Ishikawa (cell line): ENCODE measurements at regions not wholly inside any gene's neighbourhood (a gene's known extent, or its start where the extent isn't known, plus 50 kb on each side); places are given as distances from the start of the nearest gene placed in this dataset.

Source experiments
- CEBPB ChIP-seq: IDR thresholded peaks from 2 replicates; pipeline ENCODE4 v1.6.1; 2012
- CREB1 ChIP-seq: IDR thresholded peaks from 2 replicates; pipeline ENCODE4 v1.6.1; 2012; ENCODE audit warnings: low read depth
- EGR1 ChIP-seq: IDR thresholded peaks from 2 replicates; pipeline ENCODE4 v1.6.1; 2012
- EP300 ChIP-seq: IDR thresholded peaks from 2 replicates; pipeline ENCODE4 v1.6.1; 2012; ENCODE audit warnings: borderline replicate concordance
- FOXM1 ChIP-seq: IDR thresholded peaks from 2 replicates; pipeline ENCODE4 v1.6.1; 2012; ENCODE audit warnings: low read depth, borderline replicate concordance
- NFIC ChIP-seq: IDR thresholded peaks from 2 replicates; pipeline ENCODE4 v1.6.1; 2012
- RAD21 ChIP-seq: IDR thresholded peaks from 2 replicates; pipeline ENCODE4 v1.6.1; 2012; ENCODE audit warnings: low read depth
- REST ChIP-seq: IDR thresholded peaks from 2 replicates; pipeline ENCODE4 v1.6.1; 2012; ENCODE audit warnings: low read depth, mild to moderate bottlenecking
- TAF1 ChIP-seq: IDR thresholded peaks from 2 replicates; pipeline ENCODE4 v1.6.1; 2012; ENCODE audit warnings: low read depth, mild to moderate bottlenecking
- TCF12 ChIP-seq: IDR thresholded peaks from 2 replicates; pipeline ENCODE4 v1.6.1; 2012; ENCODE audit warnings: low read depth
- TEAD4 ChIP-seq: IDR thresholded peaks from 2 replicates; pipeline ENCODE4 v1.6.1; 2012
- USF1 ChIP-seq: IDR thresholded peaks from 2 replicates; pipeline ENCODE4 v1.6.1; 2012
- YY1 ChIP-seq: IDR thresholded peaks from 2 replicates; pipeline ENCODE4 v1.6.1; 2012; ENCODE audit warnings: low read depth
- ZBTB7A ChIP-seq: IDR thresholded peaks from 2 replicates; pipeline ENCODE4 v1.6.1; 2012; ENCODE audit warnings: low read depth
- TF ChIP-seq, protein P1 (sequence below): IDR thresholded peaks from 2 replicates; pipeline ENCODE4 v1.6.1; 2012

- TF ChIP-seq CEBPB (no peak), EP300 (no peak), TCF12 (no peak)
Measured at GRCh38 chr20:11168026-11168425, 494.2 kb upstream of the JAG1 start.

DNA sequence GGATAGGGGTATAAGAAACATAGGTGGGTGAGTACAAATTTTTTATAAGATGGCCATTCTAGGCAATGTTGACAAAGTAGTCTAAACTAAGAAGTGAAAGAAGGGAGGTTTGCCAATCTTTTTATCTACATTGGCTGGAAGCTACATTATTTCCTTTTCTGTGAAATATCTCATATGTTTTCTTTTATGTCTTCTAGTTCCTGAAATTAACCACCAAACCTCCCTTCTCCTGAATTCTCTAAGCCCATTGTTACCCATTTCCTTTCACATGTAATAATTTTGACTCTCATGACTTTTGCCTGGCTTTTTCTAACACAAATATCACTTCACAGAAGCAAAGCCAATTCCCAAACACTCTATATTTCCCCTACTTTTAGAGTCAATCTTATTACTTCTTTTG is 496.2 kb upstream of the JAG1 start:
- TF ChIP-seq TAF1 (no peak), TEAD4 (no peak), CEBPB (no peak), EP300 (no peak), USF1 (no peak), ZBTB7A (no peak), TCF12 (no peak), REST (no peak), RAD21 (no peak), CREB1 (no peak), FOXM1 (no peak), EGR1 (no peak), NFIC (no peak), YY1 (no peak)
- TF ChIP-seq, protein P1, sequence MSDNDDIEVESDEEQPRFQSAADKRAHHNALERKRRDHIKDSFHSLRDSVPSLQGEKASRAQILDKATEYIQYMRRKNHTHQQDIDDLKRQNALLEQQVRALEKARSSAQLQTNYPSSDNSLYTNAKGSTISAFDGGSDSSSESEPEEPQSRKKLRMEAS = no peak

- TF ChIP-seq ZBTB7A = no peak
Measured at GRCh38 chr20:11170565-11170964, 496.8 kb upstream of the JAG1 start.

DNA sequence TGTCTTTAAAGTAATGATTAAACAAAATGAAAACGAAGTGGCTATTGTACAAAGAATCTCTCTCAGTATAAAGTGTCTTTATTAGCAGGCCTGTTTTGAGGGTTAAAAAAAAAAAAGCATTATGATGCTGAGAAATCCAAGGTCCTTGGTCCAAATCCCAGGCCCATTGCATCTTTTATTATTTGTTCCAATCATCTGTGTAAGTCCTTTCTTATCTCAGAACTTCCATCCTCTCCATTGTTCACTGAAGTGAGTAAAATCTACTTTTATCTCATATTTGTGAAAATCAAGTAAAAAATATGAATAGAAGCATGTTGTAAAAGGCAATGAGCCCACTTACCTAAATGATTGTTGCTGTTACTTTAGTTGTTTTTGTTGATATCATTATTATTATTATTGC is 499.1 kb upstream of the JAG1 start:
- TF ChIP-seq RAD21 = no peak
- TF ChIP-seq NFIC = no peak
- TF ChIP-seq, protein P1 = no peak
- TF ChIP-seq EGR1 = no peak
- TF ChIP-seq TAF1 = no peak
- no peak for TF ChIP-seq CREB1
- no peak for TF ChIP-seq YY1
- TF ChIP-seq EP300 = no peak
- no peak for TF ChIP-seq CEBPB
- no peak for TF ChIP-seq USF1
- TF ChIP-seq TCF12 = no peak
- no peak for TF ChIP-seq TEAD4
- TF ChIP-seq FOXM1 = no peak
- no peak for TF ChIP-seq REST
- no peak for TF ChIP-seq ZBTB7A

GRCh38 chr20:11173916-11174315 is 500.1 kb upstream of the JAG1 start:
- TF ChIP-seq EP300 = no peak
- no peak for TF ChIP-seq EGR1
- TF ChIP-seq TEAD4 = no peak

GRCh38 chr20:11174861-11175260 is 501.1 kb upstream of the JAG1 start:
- TF ChIP-seq, protein P1 = no peak
- TF ChIP-seq EGR1 = no peak
- no peak for TF ChIP-seq TEAD4
- TF ChIP-seq FOXM1 = no peak
- TF ChIP-seq EP300 = no peak
- no peak for TF ChIP-seq TCF12
- TF ChIP-seq RAD21 = no peak
- TF ChIP-seq USF1 = no peak
- no peak for TF ChIP-seq NFIC

GRCh38 chr20:11176431-11176830 is 502.6 kb upstream of the JAG1 start:
- TF ChIP-seq ZBTB7A (no peak), YY1 (no peak), USF1 (no peak), TEAD4 (no peak), FOXM1 (no peak), EGR1 (no peak), NFIC (no peak), TAF1 (no peak)
